Activated naive CD8-positive, alpha-beta T cell treated with anti-CD3 and anti-CD28 coated beads, Interleukin-2, amount 50 U/mL, for 24 hours (primary cell): ENCODE measurements at regions not wholly inside any gene's neighbourhood (a gene's known extent, or its start where the extent isn't known, plus 50 kb on each side); places are given as distances from the start of the nearest gene placed in this dataset.
"Not testable (repeated sequence)": the region's sequence is repeated elsewhere in the genome, so short reads cannot be mapped to it uniquely, and the experiment has no call there.

Experiments used
- ATAC-seq: fragments of 150-1000 bp; cut with Tn5 transposase; one replicate; pipeline ENCODE4 v1.10.0; 2021
- DNase-seq: peaks from one replicate; pipeline ENCODE4 v3.0.0; 2021
- H3K27ac Mint-ChIP-seq: one replicate; pipeline ENCODE4 v1.8.0; 2021; ENCODE audit warnings: mild to moderate bottlenecking, mixed read lengths
- H3K27me3 Mint-ChIP-seq: one replicate; pipeline ENCODE4 v1.8.0; 2021; ENCODE audit warnings: mixed read lengths
- H3K36me3 Mint-ChIP-seq: one replicate; pipeline ENCODE4 v1.8.0; 2021; ENCODE audit warnings: low read depth, mixed read lengths
- H3K4me1 Mint-ChIP-seq: one replicate; pipeline ENCODE4 v1.8.0; 2021; ENCODE audit warnings: mixed read lengths
- H3K4me3 Mint-ChIP-seq: one replicate; pipeline ENCODE4 v1.8.0; 2021; ENCODE audit warnings: mild to moderate bottlenecking, moderate library complexity, mixed read lengths
- H3K9me3 Mint-ChIP-seq: one replicate; pipeline ENCODE4 v1.8.0; 2021; ENCODE audit warnings: mixed read lengths

GRCh38 chr10:26621243-26621888 is 76.1 kb upstream of the PDSS1 start:
- ATAC-seq (no peak), DNase-seq (no peak)
- H3K9me3 Mint-ChIP-seq = no peaks in the 10 kb centered on the region
- H3K36me3 Mint-ChIP-seq = no peaks in the 10 kb centered on the region
- no peak overlapping the region for H3K4me3 Mint-ChIP-seq
- peaks cover 15% of the 10 kb centered on the region for H3K4me1 Mint-ChIP-seq
- H3K27me3 Mint-ChIP-seq = peaks cover 22% of the 10 kb centered on the region
- no peak overlapping the region for H3K27ac Mint-ChIP-seq

- H3K4me1 Mint-ChIP-seq = peaks cover 15% of the 10 kb centered on the region
- no peaks in the 10 kb centered on the region for H3K9me3 Mint-ChIP-seq
- peak overlapping the region; percentile 36 for H3K4me3 Mint-ChIP-seq
- ATAC-seq (peak; percentile 64), DNase-seq (peak; percentile 31)
- peaks cover 22% of the 10 kb centered on the region for H3K27me3 Mint-ChIP-seq
- no peak overlapping the region for H3K27ac Mint-ChIP-seq
- H3K36me3 Mint-ChIP-seq = no peaks in the 10 kb centered on the region
Observed at GRCh38 chr10:26621889-26622711, 75.4 kb upstream of the PDSS1 start.

- Mint-ChIP-seq H3K9me3 (no peaks in the 10 kb centered on the region), H3K4me1 (peaks cover 15% of the 10 kb centered on the region), H3K36me3 (no peaks in the 10 kb centered on the region), H3K27me3 (peaks cover 22% of the 10 kb centered on the region), H3K4me3 (no peak overlapping the region), H3K27ac (no peak overlapping the region)
- peak; percentile 42 for ATAC-seq
- DNase-seq = no peak
Observed at GRCh38 chr10:26622891-26623290, 74.6 kb upstream of the PDSS1 start.

- peaks cover 22% of the 10 kb centered on the region for H3K27me3 Mint-ChIP-seq
- no peak overlapping the region for H3K4me3 Mint-ChIP-seq
- peak; percentile 72 for ATAC-seq
- no peaks in the 10 kb centered on the region for H3K36me3 Mint-ChIP-seq
- no peaks in the 10 kb centered on the region for H3K9me3 Mint-ChIP-seq
- no peak overlapping the region for H3K27ac Mint-ChIP-seq
- H3K4me1 Mint-ChIP-seq = peaks cover 17% of the 10 kb centered on the region
- DNase-seq = no peak
Observed at GRCh38 chr10:26624006-26624405, 73.5 kb upstream of the PDSS1 start.

GRCh38 chr10:26626066-26626465 is 71.4 kb upstream of the PDSS1 start:
- DNase-seq (no peak), ATAC-seq (no peak)
- Mint-ChIP-seq H3K27ac (no peak overlapping the region), H3K4me1 (peaks cover 17% of the 10 kb centered on the region), H3K9me3 (no peaks in the 10 kb centered on the region), H3K27me3 (peaks cover 27% of the 10 kb centered on the region), H3K36me3 (no peaks in the 10 kb centered on the region), H3K4me3 (no peak overlapping the region)

- Mint-ChIP-seq H3K27me3 (peaks cover 23% of the 10 kb centered on the region), H3K27ac (no peak overlapping the region), H3K4me3 (no peak overlapping the region), H3K9me3 (no peaks in the 10 kb centered on the region), H3K4me1 (peaks cover 17% of the 10 kb centered on the region), H3K36me3 (no peaks in the 10 kb centered on the region)
- no peak for DNase-seq
- no peak for ATAC-seq
Observed at GRCh38 chr10:26627324-26627723, 70.2 kb upstream of the PDSS1 start.

GRCh38 chr10:26628395-26628794 is 69.1 kb upstream of the PDSS1 start:
- Mint-ChIP-seq H3K27me3 (peaks cover 17% of the 10 kb centered on the region), H3K36me3 (no peaks in the 10 kb centered on the region), H3K4me3 (no peak overlapping the region), H3K9me3 (no peaks in the 10 kb centered on the region), H3K27ac (no peak overlapping the region), H3K4me1 (peaks cover 10% of the 10 kb centered on the region)
- ATAC-seq (no peak), DNase-seq (no peak)

- not testable (repeated sequence) for H3K9me3 Mint-ChIP-seq, H3K4me3 Mint-ChIP-seq, H3K27me3 Mint-ChIP-seq
Observed at GRCh38 chr10:26632171-26632570, 65.3 kb upstream of the PDSS1 start.

GRCh38 chr10:26634111-26634510 is 63.4 kb upstream of the PDSS1 start:
- not testable (repeated sequence) for H3K27me3 Mint-ChIP-seq

More at GRCh38 chr10:26632171-26632570, 65.3 kb upstream of the PDSS1 start:
- not testable (repeated sequence) for ATAC-seq, H3K27ac Mint-ChIP-seq, H3K36me3 Mint-ChIP-seq, H3K4me1 Mint-ChIP-seq, DNase-seq

GRCh38 chr10:26637521-26638275 is 59.8 kb upstream of the PDSS1 start:
- Mint-ChIP-seq H3K4me3 (no peak overlapping the region), H3K4me1 (peaks cover 2% of the 10 kb centered on the region), H3K27ac (no peak overlapping the region), H3K36me3 (no peaks in the 10 kb centered on the region), H3K27me3 (no peaks in the 10 kb centered on the region), H3K9me3 (no peaks in the 10 kb centered on the region)
- ATAC-seq (no peak), DNase-seq (no peak)

More at GRCh38 chr10:26634111-26634510, 63.4 kb upstream of the PDSS1 start:
- not testable (repeated sequence) for H3K4me3 Mint-ChIP-seq, H3K9me3 Mint-ChIP-seq, ATAC-seq, H3K4me1 Mint-ChIP-seq, H3K36me3 Mint-ChIP-seq, H3K27ac Mint-ChIP-seq, DNase-seq

- DNase-seq (no peak), ATAC-seq (no peak)
- H3K27me3 Mint-ChIP-seq = no peaks in the 10 kb centered on the region
- H3K4me1 Mint-ChIP-seq = peaks cover 2% of the 10 kb centered on the region
- no peak overlapping the region for H3K27ac Mint-ChIP-seq
- no peak overlapping the region for H3K4me3 Mint-ChIP-seq
- H3K36me3 Mint-ChIP-seq = no peaks in the 10 kb centered on the region
- no peaks in the 10 kb centered on the region for H3K9me3 Mint-ChIP-seq
Observed at GRCh38 chr10:26640391-26640790, 57.1 kb upstream of the PDSS1 start.

- ATAC-seq (no peak), DNase-seq (no peak)
- no peaks in the 10 kb centered on the region for H3K27me3 Mint-ChIP-seq
- H3K4me1 Mint-ChIP-seq = peaks cover 2% of the 10 kb centered on the region
- H3K4me3 Mint-ChIP-seq = no peak overlapping the region
- no peaks in the 10 kb centered on the region for H3K9me3 Mint-ChIP-seq
- no peaks in the 10 kb centered on the region for H3K36me3 Mint-ChIP-seq
- H3K27ac Mint-ChIP-seq = no peak overlapping the region
Observed at GRCh38 chr10:26642896-26643653, 54.4 kb upstream of the PDSS1 start.

- H3K9me3 Mint-ChIP-seq = no peaks in the 10 kb centered on the region
- peaks cover 2% of the 10 kb centered on the region for H3K27me3 Mint-ChIP-seq
- H3K27ac Mint-ChIP-seq = no peak overlapping the region
- no peaks in the 10 kb centered on the region for H3K36me3 Mint-ChIP-seq
- ATAC-seq (no peak), DNase-seq (no peak)
- no peak overlapping the region for H3K4me3 Mint-ChIP-seq
- H3K4me1 Mint-ChIP-seq = no peaks in the 10 kb centered on the region
Observed at GRCh38 chr10:26647602-26648244, 49.8 kb upstream of the PDSS1 start.
